Motor neuron (in vitro differentiated cells): ENCODE measurements at regions not wholly inside any gene's neighbourhood (a gene's known extent, or its start where the extent isn't known, plus 50 kb on each side); places are given as distances from the start of the nearest gene placed in this dataset.
A peak's percentile ranks its signal among the peaks of the same experiment; 100 is the strongest.

ENCODE experiments used
- ATAC-seq, 8 experiments: fragments of 200-7000 bp; cut with Tn5 transposase; replicated peaks in 6 of 8; 2 replicates each; pipeline ENCODE4 v1.8.0; 2021; ENCODE audit warnings: mild to moderate bottlenecking in 8 of 8, moderate library complexity in 8 of 8
- H3K27ac ChIP-seq, 2 donors: fragments of 250-450 bp; sonication (Bioruptor Pico); 2 replicates each; pipeline ENCODE4 v1.9.0; 2021; ENCODE audit warnings: antibody characterized with exemption in 2 of 2, mild to moderate bottlenecking in 2 of 2, moderate library complexity in 1 of 2
- H3K4me1 ChIP-seq, 2 donors: fragments of 250-450 bp; sonication (Bioruptor Pico); replicated peaks in 1 of 2; 2 replicates each; pipeline ENCODE4 v1.6.1; 2021; ENCODE audit warnings: antibody characterized with exemption in 2 of 2, mild to moderate bottlenecking in 2 of 2, moderate library complexity in 1 of 2
- H3K4me3 ChIP-seq, 5 donors: fragments of 250-450 bp; sonication (Bioruptor Pico); 2 replicates each; pipeline ENCODE4 v1.9.0; 2021; ENCODE audit warnings: antibody characterized with exemption in 5 of 5, mild to moderate bottlenecking in 5 of 5, moderate library complexity in 4 of 5
- WGBS, 10 experiments: fragments of 450-650 bp; shearing (Covaris generic); methylation state at CpG; one replicate each; pipeline ENCODE4 v1.0.0; 2022; 5-methylcytosine and 5-hydroxymethylcytosine counted together
- in situ Hi-C, 9 experiments: fragments of 400-800 bp; cut with MboI; loops; one replicate each; pipeline ENCODE4 v1.15.0; 2021; ENCODE audit warnings: low sequenced_read_pairs in 9 of 9, low pct_unique_long_range_greater_than_20kb in 2 of 9; ENCODE audit not compliant: unreplicated experiment in 9 of 9

- 13 to 100% (median 59%) methylated on average over 1 of the region's 1 CpG; no CpG with 5 or more reads in 4 of the 10 experiments for WGBS, 10 experiments
- Histone ChIP-seq H3K27ac (no peak overlapping the region), H3K4me3 (no peak overlapping the region), H3K4me1 (no peaks in the 10 kb centered on the region)
- in situ Hi-C loops, result no loop called here
- ATAC-seq, result no peak
These were observed 63.1 kb downstream of the TSN start for GRCh38 chr2:121818546-121818945.

GRCh38 chr2:121819846-121820245, 64.4 kb downstream of the TSN start:
- Histone ChIP-seq H3K4me1 (no peaks in the 10 kb centered on the region), H3K27ac (no peak overlapping the region), H3K4me3 (no peak overlapping the region)
- no peak for ATAC-seq
- in situ Hi-C loops, result no loop called here
- WGBS, 10 experiments, result 0 to 87% (median 51%) methylated on average over 2 to 6 of the region's 6 CpGs; no CpG with 5 or more reads in 3 of the 10 experiments

- Histone ChIP-seq H3K4me3 (no peak overlapping the region), H3K27ac (no peak overlapping the region), H3K4me1 (peaks cover 4 to 5% of the 10 kb centered on the region in 2 donors)
- ATAC-seq, result no peak
- in situ Hi-C loops, result no loop called here
- WGBS, 10 experiments, result 23 to 95% (median 63%) methylated on average over 2 to 5 of the region's 6 CpGs; no CpG with 5 or more reads in 3 of the 10 experiments
These were observed 66.2 kb downstream of the TSN start for GRCh38 chr2:121821476-121822158.

GRCh38 chr2:121824264-121824663, 68.8 kb downstream of the TSN start:
- in situ Hi-C loops, result no loop called here
- peaks cover 4 to 6% of the 10 kb centered on the region in 2 donors for H3K4me1 ChIP-seq
- no peak overlapping the region for H3K4me3 ChIP-seq
- ATAC-seq, result no peak
- 17 to 100% (median 85%) methylated on average over 1 to 4 of the region's 4 CpGs; no CpG with 5 or more reads in 2 of the 10 experiments for WGBS, 10 experiments
- H3K27ac ChIP-seq, result no peak overlapping the region

GRCh38 chr2:121825003-121825950, 69.8 kb downstream of the TSN start:
- ATAC-seq, result no peak
- H3K27ac ChIP-seq, result no peak overlapping the region
- H3K4me1 ChIP-seq, result peaks cover 4 to 6% of the 10 kb centered on the region in 2 donors
- in situ Hi-C loops, result no loop called here
- H3K4me3 ChIP-seq, result no peak overlapping the region
- WGBS, 10 experiments, result 0 to 90% (median 60%) methylated on average over 1 to 4 of the region's 8 CpGs; no CpG with 5 or more reads in 3 of the 10 experiments

GRCh38 chr2:121826036-121826435, 70.6 kb downstream of the TSN start:
- ATAC-seq, result peak in 5 of 8 experiments; percentile 52 to 68 (median 56)
- 0 to 80% (median 39%) methylated on average over 1 to 3 of the region's 3 CpGs; no CpG with 5 or more reads in 4 of the 10 experiments for WGBS, 10 experiments
- Histone ChIP-seq H3K4me3 (no peak overlapping the region), H3K4me1 (peaks cover 4 to 6% of the 10 kb centered on the region in 2 donors), H3K27ac (no peak overlapping the region)
- in situ Hi-C loops, result no loop called here

GRCh38 chr2:121828281-121828731, 72.9 kb downstream of the TSN start:
- in situ Hi-C loops, result no loop called here
- peak in 1 of 8 experiments; percentile 56 for ATAC-seq
- Histone ChIP-seq H3K4me1 (peaks cover 12 to 13% of the 10 kb centered on the region in 2 donors), H3K27ac (no peak overlapping the region), H3K4me3 (no peak overlapping the region)
- 0 to 83% (median 56%) methylated on average over 1 to 11 of the region's 13 CpGs; no CpG with 5 or more reads in 3 of the 10 experiments for WGBS, 10 experiments

GRCh38 chr2:121830809-121831208, 75.4 kb downstream of the TSN start:
- WGBS, 10 experiments, result 56 to 100% (median 78%) methylated on average over 1 of the region's 1 CpG; no CpG with 5 or more reads in 7 of the 10 experiments
- ATAC-seq, result peak in 3 of 8 experiments; percentile 55 to 78 (median 55)

GRCh38 chr2:121831841-121832240, 76.4 kb downstream of the TSN start:
- Histone ChIP-seq H3K27ac (no peak overlapping the region), H3K4me3 (no peak overlapping the region), H3K4me1 (peaks cover 8 to 13% of the 10 kb centered on the region in 2 donors)
- in situ Hi-C loops, result no loop called here
- WGBS, 10 experiments, result 0 to 100% (median 100%) methylated on average over 1 to 6 of the region's 9 CpGs; no CpG with 5 or more reads in 4 of the 10 experiments
- peak in 3 of 8 experiments; percentile 31 to 95 (median 77) for ATAC-seq

More at GRCh38 chr2:121830809-121831208, 75.4 kb downstream of the TSN start:
- Histone ChIP-seq H3K4me3 (no peak overlapping the region), H3K27ac (no peak overlapping the region), H3K4me1 (peaks cover 14 to 18% of the 10 kb centered on the region in 2 donors)
- in situ Hi-C loops, result no loop called here

GRCh38 chr2:121832412-121833357, 77.2 kb downstream of the TSN start:
- ATAC-seq, result peak in 1 of 8 experiments; percentile 28
- in situ Hi-C loops, result no loop called here
- peaks cover 8 to 13% of the 10 kb centered on the region in 2 donors for H3K4me1 ChIP-seq

GRCh38 chr2:121833358-121833723, 77.9 kb downstream of the TSN start:
- WGBS, 10 experiments, result 17 to 100% (median 66%) methylated on average over 1 to 4 of the region's 4 CpGs; no CpG with 5 or more reads in 4 of the 10 experiments
- ATAC-seq, result peak in 1 of 8 experiments; percentile 40
- H3K4me1 ChIP-seq, result peaks cover 8 to 13% of the 10 kb centered on the region in 2 donors
- no peak overlapping the region for H3K4me3 ChIP-seq
- in situ Hi-C loops, result no loop called here
- H3K27ac ChIP-seq, result peak overlapping the region in 1 of 2 donors; percentile 36

More at GRCh38 chr2:121832412-121833357, 77.2 kb downstream of the TSN start:
- no peak overlapping the region for H3K4me3 ChIP-seq
- 17 to 86% (median 46%) methylated on average over 3 to 13 of the region's 14 CpGs for WGBS, 10 experiments
- H3K27ac ChIP-seq, result peak overlapping the region in 1 of 2 donors; percentile 36

- no peak for ATAC-seq
- WGBS, 10 experiments, result 0 to 87% (median 57%) methylated on average over 1 to 9 of the region's 10 CpGs; no CpG with 5 or more reads in 2 of the 10 experiments
These were observed 81.2 kb downstream of the TSN start for GRCh38 chr2:121836611-121837010.

More at GRCh38 chr2:121836611-121837010, 81.2 kb downstream of the TSN start:
- H3K27ac ChIP-seq, result no peak overlapping the region
- H3K4me3 ChIP-seq, result no peak overlapping the region
- in situ Hi-C loops, result no loop called here
- H3K4me1 ChIP-seq, result peaks cover 8 to 13% of the 10 kb centered on the region in 2 donors
